Vagina (tissue), 2 donors: ENCODE measurements at regions not wholly inside any gene's neighbourhood (a gene's known extent, or its start where the extent isn't known, plus 50 kb on each side); places are given as distances from the start of the nearest gene placed in this dataset.

Experiments used
- DNase-seq, 2 donors: peaks; one replicate each; pipeline ENCODE4 v3.0.0-alpha.2; 2017; ENCODE audit errors: extremely low spot score in 2 of 2
- H3K27ac ChIP-seq: fragments of 200-600 bp; sonication (generic); one replicate; pipeline ENCODE4 v1.5.1; 2019
- H3K27me3 ChIP-seq: fragments of 200-600 bp; sonication (generic); one replicate; pipeline ENCODE4 v1.5.1; 2019
- H3K36me3 ChIP-seq, 2 donors: fragments of 200-600 bp; sonication (generic); one replicate each; pipeline ENCODE4 v1.5.1; 2017 to 2019
- H3K4me1 ChIP-seq: fragments of 200-600 bp; sonication (generic); one replicate; pipeline ENCODE4 v1.5.1; 2019
- H3K4me3 ChIP-seq, 2 donors: fragments of 200-600 bp; sonication (generic); 1 replicate in 1 of 2; 2 replicates in 1 of 2; pipeline ENCODE4 v1.5.1; 2016 to 2019
- H3K9me3 ChIP-seq: fragments of 200-600 bp; sonication (generic); one replicate; pipeline ENCODE4 v1.5.1; 2019
- POLR2A ChIP-seq, 2 donors: fragments of 450-650 bp; IDR thresholded peaks; one replicate each; pipeline ENCODE4 v1.6.1; 2017; ENCODE audit warnings: antibody characterized with exemption in 2 of 2, mild to moderate bottlenecking in 2 of 2, moderate library complexity in 2 of 2
- POLR2AphosphoS5 ChIP-seq, 2 donors: sonication (generic); formaldehyde crosslinking; IDR thresholded peaks; one replicate each; pipeline ENCODE4 v1.9.0; 2017; ENCODE audit warnings: antibody characterized with exemption in 2 of 2, mild to moderate bottlenecking in 2 of 2, low read depth in 1 of 2; ENCODE audit not compliant: insufficient read depth in 1 of 2
- intact Hi-C: fragments of 100-400 bp; cut with DNase I; formaldehyde crosslinking; loops from one replicate; pipeline ENCODE4 v1.15.1; 2023
- TF ChIP-seq, protein P1 (sequence below), 3 experiments: fragments of 450-650 bp in 2 of 3; fragments of 200-600 bp in 1 of 3; sonication (generic) in 1 of 3; IDR thresholded peaks; one replicate each; pipeline ENCODE4 v1.5.1; 2017 to 2019; ENCODE audit warnings: antibody characterized with exemption in 3 of 3, mild to moderate bottlenecking in 2 of 3, moderate library complexity in 2 of 3

DNA sequence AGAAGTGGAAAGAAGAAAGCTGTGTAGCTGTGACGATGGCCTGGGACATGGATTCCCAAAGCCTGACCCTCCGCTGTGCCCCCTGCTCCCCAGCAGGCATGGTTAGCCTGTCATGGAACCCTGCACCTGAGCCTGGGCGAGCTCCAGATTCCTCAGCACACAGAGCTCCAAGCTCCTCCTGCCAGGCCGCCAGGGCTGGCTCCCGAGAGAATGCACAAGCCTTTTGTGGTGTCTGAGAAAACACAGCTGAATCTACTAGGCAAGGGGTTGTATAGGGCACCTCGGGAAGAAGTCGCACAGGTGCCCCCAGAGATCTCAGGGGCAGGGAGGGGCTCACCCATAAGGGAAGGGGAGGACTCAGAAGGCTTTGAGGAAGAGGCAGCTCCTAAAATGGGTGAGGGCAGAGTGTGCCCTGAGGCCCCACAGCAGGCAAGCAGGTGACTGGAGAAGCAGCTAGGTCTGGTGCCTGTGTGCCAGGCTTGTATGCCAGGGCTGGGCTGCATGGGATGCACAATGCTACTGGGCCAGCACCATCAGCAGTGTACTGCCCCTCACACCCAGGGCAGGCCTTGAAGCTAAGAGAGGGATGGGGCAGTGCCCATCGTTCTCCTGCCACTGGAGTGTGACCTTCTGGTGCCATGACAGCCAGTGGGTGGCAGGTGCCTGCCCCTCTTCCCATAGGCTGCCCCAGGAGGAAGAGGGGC is 64.3 kb upstream of the CD93 start:
- DNase-seq, result peak in 1 of 2 donors; percentile 87
- Histone ChIP-seq H3K27ac (no peak overlapping the region), H3K4me1 (peaks cover 49% of the 10 kb centered on the region), H3K36me3 (no peaks in the 10 kb centered on the region), H3K27me3 (no peaks in the 10 kb centered on the region), H3K4me3 (no peak overlapping the region), H3K9me3 (no peaks in the 10 kb centered on the region)
- TF ChIP-seq, protein P1, sequence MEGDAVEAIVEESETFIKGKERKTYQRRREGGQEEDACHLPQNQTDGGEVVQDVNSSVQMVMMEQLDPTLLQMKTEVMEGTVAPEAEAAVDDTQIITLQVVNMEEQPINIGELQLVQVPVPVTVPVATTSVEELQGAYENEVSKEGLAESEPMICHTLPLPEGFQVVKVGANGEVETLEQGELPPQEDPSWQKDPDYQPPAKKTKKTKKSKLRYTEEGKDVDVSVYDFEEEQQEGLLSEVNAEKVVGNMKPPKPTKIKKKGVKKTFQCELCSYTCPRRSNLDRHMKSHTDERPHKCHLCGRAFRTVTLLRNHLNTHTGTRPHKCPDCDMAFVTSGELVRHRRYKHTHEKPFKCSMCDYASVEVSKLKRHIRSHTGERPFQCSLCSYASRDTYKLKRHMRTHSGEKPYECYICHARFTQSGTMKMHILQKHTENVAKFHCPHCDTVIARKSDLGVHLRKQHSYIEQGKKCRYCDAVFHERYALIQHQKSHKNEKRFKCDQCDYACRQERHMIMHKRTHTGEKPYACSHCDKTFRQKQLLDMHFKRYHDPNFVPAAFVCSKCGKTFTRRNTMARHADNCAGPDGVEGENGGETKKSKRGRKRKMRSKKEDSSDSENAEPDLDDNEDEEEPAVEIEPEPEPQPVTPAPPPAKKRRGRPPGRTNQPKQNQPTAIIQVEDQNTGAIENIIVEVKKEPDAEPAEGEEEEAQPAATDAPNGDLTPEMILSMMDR (IDR thresholded peaks at IDR 0.05), result no peak
- no peak for TF ChIP-seq POLR2A (IDR thresholded peaks at IDR 0.05)
- TF ChIP-seq POLR2AphosphoS5 (IDR thresholded peaks at IDR 0.05; ENCODE audit: insufficient read depth in 1 of 2, low read depth in 1 of 2), result no peak
- intact Hi-C loops, result no loop called here

DNA sequence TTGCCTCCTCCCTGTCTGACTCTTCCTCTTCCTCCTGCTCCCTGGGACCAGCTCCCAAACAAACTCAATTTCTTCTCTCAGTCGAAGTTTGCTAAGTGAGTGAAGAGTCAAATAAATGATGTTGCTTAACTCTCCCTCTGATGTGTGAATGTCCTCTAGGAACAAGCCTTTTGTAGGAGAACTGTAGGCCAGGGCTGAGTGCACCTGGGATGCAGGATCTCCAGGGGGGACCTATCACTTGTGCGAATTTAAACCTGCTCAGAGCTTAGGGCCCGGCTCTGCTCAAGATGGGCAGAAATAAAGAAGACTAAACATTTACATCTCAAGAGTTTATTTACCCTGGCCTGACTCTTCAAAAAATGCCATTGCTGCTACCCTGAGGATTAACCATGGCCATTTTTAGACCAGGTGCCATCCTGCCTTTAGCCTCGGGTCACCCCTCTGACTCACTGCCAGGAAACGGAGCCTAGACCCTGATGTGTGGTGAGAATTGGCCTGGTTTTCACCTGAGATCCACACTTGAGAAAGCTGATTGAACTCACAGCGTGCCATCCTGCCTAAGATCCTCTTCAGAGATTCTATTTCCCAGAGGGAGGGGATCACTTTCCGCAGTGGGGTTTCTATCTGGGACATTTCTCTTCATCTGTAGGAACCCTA is 63.6 kb upstream of the CD93 start:
- TF ChIP-seq, protein P1 (IDR thresholded peaks at IDR 0.05), result no peak
- TF ChIP-seq POLR2AphosphoS5 (IDR thresholded peaks at IDR 0.05; ENCODE audit: insufficient read depth in 1 of 2, low read depth in 1 of 2) (no peak), POLR2A (IDR thresholded peaks at IDR 0.05) (no peak)
- peak; percentile 42 to 88 for DNase-seq
- no peak overlapping the region for H3K27ac ChIP-seq
- no peaks in the 10 kb centered on the region for H3K9me3 ChIP-seq
- H3K36me3 ChIP-seq, result no peaks in the 10 kb centered on the region
- peaks cover 53% of the 10 kb centered on the region for H3K4me1 ChIP-seq
- H3K27me3 ChIP-seq, result no peaks in the 10 kb centered on the region
- no peak overlapping the region for H3K4me3 ChIP-seq
- intact Hi-C loops, result loop anchor here (10.0 kb wide), 1 partner anchor 65 kb away; the partner anchor contains the start of gene CD93

DNA sequence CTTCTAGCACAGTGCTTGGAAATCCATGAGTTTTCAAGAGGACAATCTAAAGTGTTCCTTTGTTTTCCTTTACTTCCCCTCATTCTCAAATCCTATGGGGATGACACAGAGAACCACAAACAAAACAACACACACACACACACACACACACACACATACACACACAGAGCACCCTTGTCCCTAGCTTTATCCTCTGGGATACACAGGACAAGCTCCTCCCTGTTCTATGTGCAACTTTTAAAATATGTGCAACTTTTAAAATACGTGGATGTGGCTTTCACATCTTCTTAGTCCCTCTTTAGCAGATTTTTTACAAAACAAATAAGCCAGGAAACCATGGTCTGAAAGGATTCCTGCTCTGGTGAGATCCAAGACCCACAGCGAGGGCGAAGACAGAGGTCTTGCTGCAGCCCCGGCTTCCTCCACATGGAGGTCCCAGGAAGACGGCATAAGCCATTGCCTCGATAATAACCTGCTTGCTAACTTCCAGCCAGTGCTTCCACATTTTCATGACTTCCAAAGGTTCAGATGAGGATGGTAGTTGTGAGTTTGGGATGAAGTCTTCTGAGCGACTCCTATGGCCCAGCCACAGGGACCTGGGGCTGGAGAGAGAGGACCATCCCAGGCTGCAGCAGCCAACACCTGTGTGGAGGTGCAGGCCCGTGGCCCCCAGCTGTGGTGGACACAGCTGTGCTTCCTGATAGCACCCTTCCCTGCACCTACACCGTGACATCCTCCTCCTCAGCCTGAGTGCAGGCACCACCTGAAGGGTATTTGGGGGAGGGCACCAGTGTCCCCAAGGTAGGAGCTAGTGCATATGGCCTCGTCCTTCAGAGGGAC is 62.8 kb upstream of the CD93 start:
- no peak overlapping the region for H3K4me3 ChIP-seq
- no peaks in the 10 kb centered on the region for H3K9me3 ChIP-seq
- TF ChIP-seq POLR2A (IDR thresholded peaks at IDR 0.05), result no peak
- TF ChIP-seq, protein P1 (IDR thresholded peaks at IDR 0.05), result no peak
- TF ChIP-seq POLR2AphosphoS5 (IDR thresholded peaks at IDR 0.05; ENCODE audit: insufficient read depth in 1 of 2, low read depth in 1 of 2), result no peak
- DNase-seq, result peak; percentile 43 to 82
- no peaks in the 10 kb centered on the region for H3K36me3 ChIP-seq
- no peaks in the 10 kb centered on the region for H3K27me3 ChIP-seq
- peaks cover 61% of the 10 kb centered on the region for H3K4me1 ChIP-seq
- peak overlapping the region; percentile 48 for H3K27ac ChIP-seq
- intact Hi-C loops, result loop anchor here (10.0 kb wide), 1 partner anchor 64 kb away; the partner anchor contains the start of gene CD93

DNA sequence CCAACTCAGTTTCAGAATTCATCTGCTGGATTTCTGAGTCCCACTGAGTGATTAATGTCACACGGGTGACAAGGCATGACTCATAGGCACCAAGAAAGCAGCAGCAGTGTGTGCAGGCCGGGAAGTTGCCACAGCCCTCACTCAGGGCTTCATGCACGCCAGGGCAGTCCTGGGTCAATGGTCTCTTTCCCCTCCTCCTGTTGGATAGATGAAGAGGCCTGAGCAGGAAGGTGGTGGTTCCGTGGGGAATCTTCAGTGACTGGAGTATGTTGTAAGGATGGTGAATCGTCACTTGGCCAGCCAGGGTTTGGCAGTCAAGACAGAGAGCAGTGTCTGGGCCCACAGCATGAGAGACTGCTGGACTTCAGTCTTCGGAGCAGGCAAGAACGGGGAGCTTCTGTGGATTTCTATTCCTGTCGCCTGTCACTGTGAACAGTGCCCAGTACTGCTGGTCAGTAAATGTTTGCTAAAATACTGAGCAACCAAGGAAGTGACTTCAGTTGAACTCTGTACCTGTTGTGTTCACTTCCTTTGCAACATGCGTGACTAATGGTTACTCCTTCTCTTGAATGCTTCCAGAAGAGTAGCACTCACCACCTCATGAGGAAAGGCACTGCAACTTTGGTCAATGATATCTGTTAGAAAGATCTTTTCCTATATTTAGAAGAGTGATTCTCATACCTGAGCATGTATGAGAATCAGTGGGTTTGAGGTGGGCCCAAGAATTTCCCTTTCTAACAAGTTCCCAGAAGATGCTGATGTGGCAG is 62.0 kb upstream of the CD93 start:
- Histone ChIP-seq H3K27ac (peak overlapping the region; percentile 48), H3K4me1 (peaks cover 67% of the 10 kb centered on the region), H3K27me3 (no peaks in the 10 kb centered on the region), H3K9me3 (no peaks in the 10 kb centered on the region), H3K4me3 (no peak overlapping the region), H3K36me3 (no peaks in the 10 kb centered on the region)
- intact Hi-C loops, result loop anchor here (10.0 kb wide), 1 partner anchor 63 kb away; the partner anchor contains the start of gene CD93
- peak; percentile 62 to 66 for TF ChIP-seq POLR2AphosphoS5 (IDR thresholded peaks at IDR 0.05; ENCODE audit: insufficient read depth in 1 of 2, low read depth in 1 of 2)
- no peak for TF ChIP-seq POLR2A (IDR thresholded peaks at IDR 0.05)
- TF ChIP-seq, protein P1 (IDR thresholded peaks at IDR 0.05), result no peak
- no peak for DNase-seq
